Prostate gland (tissue), 2 donors: ENCODE measurements at regions not wholly inside any gene's neighbourhood (a gene's known extent, or its start where the extent isn't known, plus 50 kb on each side); places are given as distances from the start of the nearest gene placed in this dataset.
"Not testable (repeated sequence)": the region's sequence is repeated elsewhere in the genome, so short reads cannot be mapped to it uniquely, and the experiment has no call there.

ENCODE experiments used
- POLR2A ChIP-seq: fragments of 450-650 bp; IDR thresholded peaks from one replicate; pipeline ENCODE4 v1.6.1; 2016; ENCODE audit warnings: antibody characterized with exemption, mild to moderate bottlenecking
- POLR2AphosphoS5 ChIP-seq: sonication (generic); formaldehyde crosslinking; IDR thresholded peaks from one replicate; pipeline ENCODE4 v1.6.1; 2017; ENCODE audit warnings: antibody characterized with exemption
- TF ChIP-seq, protein P1 (sequence below), 4 experiments: fragments of 200-600 bp in 2 of 4; fragments of 450-650 bp in 2 of 4; sonication (generic) in 2 of 4; IDR thresholded peaks; 1 replicate in 3 of 4; 2 replicates in 1 of 4; pipeline ENCODE4 v1.5.1; 2016 to 2019; ENCODE audit warnings: antibody characterized with exemption in 4 of 4, mild to moderate bottlenecking in 2 of 4, moderate library complexity in 2 of 4

DNA sequence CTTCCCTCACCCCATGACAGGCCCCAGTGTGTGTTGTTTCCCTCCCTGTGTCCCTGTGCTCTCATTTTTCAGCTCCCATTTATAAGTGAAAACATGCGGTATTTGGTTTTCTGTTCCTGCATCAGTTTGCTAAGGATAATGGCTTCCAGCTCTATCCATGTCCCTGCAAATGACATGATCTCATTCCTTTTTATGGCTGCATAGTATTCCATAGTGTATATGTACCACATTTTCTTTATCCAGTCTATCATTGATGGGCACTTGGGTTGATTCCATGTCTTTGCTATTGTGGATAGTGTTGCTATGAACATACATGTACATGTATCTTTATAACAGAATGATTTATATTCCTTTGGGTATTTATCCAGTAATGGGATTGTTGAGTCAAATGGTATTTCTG is 61.9 kb upstream of the ABLIM1 start:
- TF ChIP-seq, protein P1, sequence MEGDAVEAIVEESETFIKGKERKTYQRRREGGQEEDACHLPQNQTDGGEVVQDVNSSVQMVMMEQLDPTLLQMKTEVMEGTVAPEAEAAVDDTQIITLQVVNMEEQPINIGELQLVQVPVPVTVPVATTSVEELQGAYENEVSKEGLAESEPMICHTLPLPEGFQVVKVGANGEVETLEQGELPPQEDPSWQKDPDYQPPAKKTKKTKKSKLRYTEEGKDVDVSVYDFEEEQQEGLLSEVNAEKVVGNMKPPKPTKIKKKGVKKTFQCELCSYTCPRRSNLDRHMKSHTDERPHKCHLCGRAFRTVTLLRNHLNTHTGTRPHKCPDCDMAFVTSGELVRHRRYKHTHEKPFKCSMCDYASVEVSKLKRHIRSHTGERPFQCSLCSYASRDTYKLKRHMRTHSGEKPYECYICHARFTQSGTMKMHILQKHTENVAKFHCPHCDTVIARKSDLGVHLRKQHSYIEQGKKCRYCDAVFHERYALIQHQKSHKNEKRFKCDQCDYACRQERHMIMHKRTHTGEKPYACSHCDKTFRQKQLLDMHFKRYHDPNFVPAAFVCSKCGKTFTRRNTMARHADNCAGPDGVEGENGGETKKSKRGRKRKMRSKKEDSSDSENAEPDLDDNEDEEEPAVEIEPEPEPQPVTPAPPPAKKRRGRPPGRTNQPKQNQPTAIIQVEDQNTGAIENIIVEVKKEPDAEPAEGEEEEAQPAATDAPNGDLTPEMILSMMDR (IDR thresholded peaks at IDR 0.05) = not testable (repeated sequence)
- not testable (repeated sequence) for TF ChIP-seq POLR2A, POLR2AphosphoS5
